HUDEP-2 (cell line): ENCODE measurements at regions not wholly inside any gene's neighbourhood (a gene's known extent, or its start where the extent isn't known, plus 50 kb on each side); places are given as distances from the start of the nearest gene placed in this dataset.
"Not testable (repeated sequence)": the region's sequence is repeated elsewhere in the genome, so short reads cannot be mapped to it uniquely, and the experiment has no call there.

Source experiments
- DNase-seq, 76 experiments: peaks; one replicate each; lab custom pipeline; 2025; ENCODE audit not compliant: unreplicated experiment in 76 of 76; lab: John Stamatoyannopoulos, UW

GRCh38 chr3:164779816-164780215 is 298.5 kb downstream of the SI start:
- no peak for DNase-seq

GRCh38 chr3:164752812-164753211 is 325.5 kb downstream of the SI start:
- DNase-seq = no peak

- DNase-seq = no peak
These were observed 329.7 kb downstream of the SI start for GRCh38 chr3:164748626-164749025.

DNA sequence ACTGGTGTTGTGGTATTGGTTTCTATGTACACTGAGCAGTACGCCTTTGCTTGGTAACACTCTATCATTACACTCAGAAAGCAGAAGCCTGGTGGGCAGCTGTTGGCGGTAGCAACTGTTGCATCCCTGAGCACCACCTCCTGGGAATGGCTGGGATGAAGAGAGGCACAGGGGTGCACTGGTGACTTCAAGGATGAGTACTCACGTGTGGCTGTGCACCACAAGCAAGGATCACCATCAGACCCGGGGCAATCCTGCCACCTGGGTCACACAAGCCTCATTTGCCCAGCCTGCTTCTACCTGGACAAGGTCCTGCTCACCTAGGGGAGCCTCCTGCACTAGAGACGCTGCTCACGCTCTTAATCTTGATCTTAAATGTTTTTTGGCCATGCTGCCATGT is 336.4 kb downstream of the SI start:
- no peak for DNase-seq

DNA sequence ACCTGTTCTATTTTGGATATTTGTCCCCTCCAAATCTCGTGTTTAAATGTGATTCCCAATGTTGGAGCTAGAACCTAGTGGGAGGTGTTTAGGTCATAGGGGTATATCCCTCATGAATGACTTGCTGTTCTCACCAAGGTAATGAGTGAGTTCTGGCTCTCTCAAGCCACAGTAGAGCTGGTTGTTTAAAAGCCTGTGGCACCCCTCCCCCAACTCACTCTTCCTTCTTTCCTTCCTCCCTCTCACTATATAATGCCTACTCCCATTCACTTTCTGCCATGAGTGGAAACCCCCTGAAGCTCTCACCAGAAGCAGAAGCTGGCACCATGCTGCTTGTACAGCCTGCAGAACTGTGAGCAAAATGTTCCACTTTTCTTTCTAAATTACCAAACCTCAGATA is 341.1 kb downstream of the SI start:
- no peak for DNase-seq

- DNase-seq = no peak
These were observed 346.1 kb downstream of the SI start for GRCh38 chr3:164732166-164732565.

GRCh38 chr3:164730815-164731360 is 347.4 kb downstream of the SI start:
- DNase-seq = peak in 8 of 76 experiments; percentile 0 to 64 (median 42)

GRCh38 chr3:164723396-164723795 is 354.9 kb downstream of the SI start:
- no peak for DNase-seq

DNA sequence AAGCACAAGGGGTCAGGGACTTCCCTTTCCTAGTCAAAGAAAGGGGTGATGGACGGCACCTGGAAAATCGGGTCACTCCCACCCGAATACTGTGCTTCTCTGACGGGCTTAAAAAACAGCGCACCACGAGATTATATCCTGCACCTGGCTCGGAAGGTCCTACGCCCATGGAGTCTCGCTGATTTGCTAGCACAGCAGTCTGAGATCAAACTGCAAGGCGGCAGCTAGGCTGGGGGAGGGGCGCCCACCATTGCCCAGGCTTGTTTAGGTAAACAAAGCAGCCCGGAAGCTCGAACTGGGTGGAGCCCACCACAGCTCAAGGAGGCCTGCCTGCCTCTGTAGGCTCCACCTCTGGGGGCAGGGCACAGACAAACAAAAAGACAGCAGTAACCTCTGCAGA is 375.5 kb downstream of the SI start:
- DNase-seq = not testable (repeated sequence)

DNA sequence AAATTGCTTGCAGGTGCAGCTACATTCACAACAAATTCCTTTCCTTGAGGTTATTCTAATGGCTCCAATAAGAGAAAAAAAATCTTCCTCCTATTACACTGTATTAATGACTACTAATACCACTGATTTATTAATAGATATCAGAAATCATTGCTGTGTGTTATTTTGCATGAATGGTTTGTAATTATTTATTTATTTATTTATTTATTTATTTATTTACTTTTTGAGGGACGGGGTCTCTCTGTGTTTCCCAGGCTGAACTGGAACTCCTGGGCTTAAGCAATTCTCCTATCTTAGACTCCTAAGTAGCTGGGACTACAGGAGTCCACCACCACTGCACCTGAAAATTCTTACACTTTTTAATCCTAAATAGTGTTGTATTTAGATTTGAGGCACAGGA is 390.4 kb downstream of the SI start:
- DNase-seq = no peak

DNA sequence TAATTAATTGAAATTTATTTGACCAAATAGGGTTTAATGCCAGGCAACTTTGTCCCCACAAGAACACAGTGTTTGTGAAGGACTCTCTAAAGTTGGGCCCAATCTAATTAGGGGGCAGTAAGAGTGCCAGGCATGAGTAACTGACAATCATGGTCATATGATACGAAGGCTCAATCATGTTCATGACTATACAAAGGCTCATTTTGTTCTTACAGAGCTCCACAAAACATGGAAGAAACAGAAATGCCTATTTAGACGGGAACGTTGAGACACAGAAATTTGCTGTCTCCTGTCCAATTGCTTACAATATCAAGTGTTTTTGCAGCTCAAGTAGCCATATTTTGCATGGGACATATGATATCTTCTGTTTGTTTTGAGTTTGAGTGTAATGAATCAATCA is 391.1 kb downstream of the SI start:
- DNase-seq = no peak

DNA sequence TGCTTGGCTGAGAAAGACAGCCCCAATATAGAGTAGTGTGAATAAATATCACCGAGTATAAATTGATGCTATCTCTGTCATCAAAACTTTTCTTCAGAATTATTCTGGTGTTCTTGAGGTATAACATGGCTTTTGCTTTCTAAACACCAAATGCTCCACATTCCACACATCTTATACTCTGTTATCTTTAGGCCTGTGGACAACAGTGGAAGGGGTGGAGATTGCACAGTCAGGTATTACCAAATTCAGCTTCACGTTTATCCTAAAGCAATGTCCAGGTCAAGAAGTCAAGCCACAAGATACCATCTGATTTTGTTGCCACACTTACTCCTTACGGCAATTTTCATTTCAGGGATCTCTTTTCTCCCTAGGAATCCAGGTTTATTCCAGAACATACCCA is 394.8 kb downstream of the SI start:
- no peak for DNase-seq

GRCh38 chr3:164679245-164679644 is 399.1 kb downstream of the SI start:
- no peak for DNase-seq

DNA sequence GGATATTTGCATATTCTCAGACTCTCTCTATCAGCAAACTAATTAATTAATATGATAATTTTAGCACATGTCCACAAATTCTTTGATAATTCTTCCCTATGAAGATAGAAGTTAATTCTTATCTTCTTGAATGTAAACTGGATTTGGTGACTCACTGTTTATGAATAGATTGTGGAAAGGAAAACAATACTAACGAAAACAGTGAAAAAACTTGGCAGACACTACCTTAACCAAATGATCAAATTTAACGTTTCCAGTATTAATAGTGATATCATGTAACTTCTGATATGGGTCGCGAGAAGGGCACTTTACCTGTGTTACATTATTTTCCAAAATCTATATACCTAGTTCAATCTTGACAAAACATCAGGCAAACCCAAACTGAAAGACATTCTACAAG is 401.0 kb downstream of the SI start:
- no peak for DNase-seq

GRCh38 chr3:164673738-164674137 is 404.6 kb downstream of the SI start:
- peak in 1 of 76 experiments; percentile 2 for DNase-seq

DNA sequence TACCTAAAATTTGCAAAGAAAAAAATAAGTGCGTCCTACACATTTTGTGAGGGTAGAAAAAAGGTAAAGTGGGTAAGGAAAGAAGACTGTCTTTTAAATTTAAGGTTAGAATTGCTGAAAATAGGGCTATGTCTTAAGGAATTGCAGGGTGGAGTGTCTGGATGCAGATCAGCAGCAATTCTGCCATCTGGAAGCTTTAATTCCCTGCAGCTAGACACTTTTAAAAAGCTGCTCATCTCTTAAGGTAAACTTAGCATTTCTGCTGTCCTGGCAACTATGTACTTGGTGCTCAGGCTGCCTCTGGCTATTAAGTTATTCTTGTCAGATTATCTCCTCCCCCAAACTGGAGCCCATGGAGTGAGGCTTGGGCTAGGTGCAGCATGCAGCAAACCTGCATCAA is 420.2 kb downstream of the SI start:
- DNase-seq = no peak

- no peak for DNase-seq
These were observed 420.7 kb downstream of the SI start for GRCh38 chr3:164657631-164658030.

GRCh38 chr3:164655462-164655861 is 422.8 kb downstream of the SI start:
- DNase-seq = no peak

DNA sequence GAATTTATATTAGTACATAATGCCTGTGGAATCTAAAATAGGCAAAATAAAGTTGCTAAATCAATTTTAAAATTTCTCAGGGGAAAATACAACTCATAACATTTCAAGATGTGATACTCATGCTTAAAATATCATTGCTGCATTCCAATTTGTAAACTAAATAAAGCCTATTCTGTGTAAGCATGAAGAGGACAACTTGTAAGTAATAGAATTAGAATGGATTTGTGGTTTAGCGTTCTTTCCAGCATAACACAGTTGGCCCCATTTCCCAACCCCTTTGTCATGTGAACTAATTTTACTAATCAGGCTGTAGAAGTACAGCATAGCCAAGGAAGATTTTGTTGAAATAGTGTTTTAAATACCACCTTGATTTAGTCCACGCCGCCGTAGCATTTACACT is 437.2 kb downstream of the SI start:
- DNase-seq = no peak

DNA sequence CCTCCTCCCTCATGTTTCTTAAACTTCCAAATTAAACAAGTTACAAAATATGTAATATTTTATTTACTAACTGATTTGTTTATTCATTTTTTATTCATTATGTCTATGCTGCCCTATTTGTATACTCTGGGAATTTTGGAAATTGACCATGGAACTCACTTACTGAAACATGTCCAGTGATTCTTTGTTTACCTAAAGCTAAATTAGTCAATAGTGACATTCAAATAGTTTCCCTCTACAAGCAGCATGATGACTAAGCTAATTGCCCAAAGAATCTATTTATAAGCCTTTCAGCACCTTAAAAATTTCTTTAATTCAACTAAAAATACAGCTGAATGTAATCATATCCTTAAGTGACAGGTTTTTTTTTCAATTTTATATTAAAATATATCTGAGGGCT is 437.7 kb downstream of the SI start:
- no peak for DNase-seq

DNA sequence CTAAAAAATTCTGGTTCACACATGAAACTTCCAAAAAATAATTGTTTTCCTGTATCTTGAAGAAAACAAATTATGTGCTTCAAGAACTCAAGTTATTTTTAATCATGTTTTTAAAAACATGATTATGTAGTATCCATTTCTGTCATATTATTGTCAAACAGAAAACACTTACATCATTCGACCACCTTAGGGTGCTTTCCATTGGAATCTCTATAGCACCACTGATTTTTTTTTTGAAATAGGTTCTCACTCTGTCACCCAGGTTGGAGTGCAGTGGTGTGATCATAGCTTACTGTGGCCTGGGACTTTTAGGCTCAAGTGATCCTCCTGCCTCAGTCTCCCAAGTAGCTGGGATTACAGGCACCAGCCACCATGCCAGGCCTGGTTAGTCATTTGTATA is 457.3 kb downstream of the SI start:
- DNase-seq = no peak

- no peak for DNase-seq
These were observed 457.9 kb downstream of the SI start for GRCh38 chr3:164620423-164620822.

GRCh38 chr3:164612751-164613150 is 465.5 kb downstream of the SI start:
- no peak for DNase-seq
